ENCODE measurements at regions not wholly inside any gene's neighbourhood (a gene's known extent, or its start where the extent isn't known, plus 50 kb on each side); places are given as distances from the start of the nearest gene placed in this dataset.

DNA sequence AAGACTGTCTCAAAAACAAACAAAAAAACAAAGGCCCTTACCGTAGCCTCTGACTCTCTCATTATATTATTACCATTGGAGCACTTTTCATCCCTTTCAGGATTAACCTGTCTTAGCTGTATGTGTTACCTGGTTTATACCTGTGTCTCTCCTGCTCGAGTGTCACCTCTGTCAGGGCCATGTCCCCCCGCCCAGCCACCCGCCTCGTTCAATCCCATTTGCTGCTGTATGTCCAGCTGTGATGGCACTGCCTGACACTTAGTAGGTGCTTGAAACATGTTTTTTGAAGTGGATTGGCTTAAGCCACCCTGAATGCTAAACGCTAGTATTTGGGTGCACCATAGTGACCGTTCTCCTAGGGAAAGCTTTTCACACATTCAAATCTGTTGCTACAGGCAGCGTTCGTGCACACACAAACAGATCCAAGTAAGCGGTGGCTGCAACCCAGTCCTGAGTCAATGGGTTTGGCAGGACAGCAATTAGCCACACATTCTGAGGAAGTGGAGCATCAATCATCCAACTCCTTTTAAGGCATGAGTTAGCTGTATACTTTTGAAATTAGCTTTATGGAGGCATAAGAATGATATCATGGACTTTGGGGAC lies 98.9 kb upstream of the ZNF217 start:
- DNase-seq (ENCODE audit: insufficient read length, low spot score) (no peak), FAIRE-seq (no peak)
- no peak for TF ChIP-seq CTCF (IDR thresholded peaks at IDR 0.05; ENCODE audit: insufficient read depth, missing control alignments)

DNA sequence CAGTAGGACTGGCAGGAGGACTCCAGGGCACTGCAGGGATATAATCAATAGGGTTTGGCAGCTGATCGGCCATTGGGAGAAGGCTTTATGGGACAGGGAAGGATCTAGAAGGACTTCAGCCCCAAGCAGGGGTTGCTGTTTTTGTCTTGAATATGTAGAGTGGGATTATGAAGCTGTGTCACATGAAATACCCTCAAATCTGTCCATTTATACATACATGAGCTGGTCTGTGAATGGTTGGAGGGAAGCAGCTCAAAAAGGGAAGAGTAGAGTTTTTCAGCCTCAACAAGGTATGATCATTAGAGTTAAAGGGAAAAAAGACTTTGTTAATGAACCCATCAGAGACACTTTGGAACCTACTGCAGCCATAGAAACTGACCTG lies 98.2 kb upstream of the ZNF217 start:
- no peak for TF ChIP-seq CTCF (IDR thresholded peaks at IDR 0.05; ENCODE audit: insufficient read depth, missing control alignments)
- no peak for FAIRE-seq

GRCh38 chr20:53691060-53691810 lies 97.6 kb upstream of the ZNF217 start:
- no peak for DNase-seq (ENCODE audit: insufficient read length, low spot score)
- FAIRE-seq: no peak
- no peak for TF ChIP-seq CTCF (IDR thresholded peaks at IDR 0.05; ENCODE audit: insufficient read depth, missing control alignments)

More for the DNA sequence above, 98.2 kb upstream of the ZNF217 start:
- DNase-seq (ENCODE audit: insufficient read length, low spot score): no peak

DNA sequence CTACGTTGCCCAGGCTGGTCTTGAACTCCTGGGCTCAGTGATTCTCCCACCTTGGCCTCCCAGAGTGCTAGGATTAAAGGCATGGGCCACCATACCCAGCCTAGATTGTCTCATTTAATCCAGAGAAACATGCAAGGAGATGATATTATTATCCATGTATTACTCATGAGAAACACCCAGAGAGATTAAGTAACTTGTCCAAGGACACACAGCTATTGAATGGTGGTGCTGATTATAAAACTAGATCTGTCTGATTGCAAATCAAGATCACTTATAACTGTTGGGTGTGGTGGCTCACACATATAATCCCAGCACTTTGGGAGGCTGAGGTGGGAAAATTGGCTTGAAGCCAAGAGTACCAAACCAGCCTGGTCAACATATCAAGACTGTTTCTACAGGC lies 94.4 kb upstream of the ZNF217 start:
- no peak for TF ChIP-seq CTCF (IDR thresholded peaks at IDR 0.05; ENCODE audit: insufficient read depth, missing control alignments)
- FAIRE-seq (no peak), DNase-seq (ENCODE audit: insufficient read length, low spot score) (no peak)

DNA sequence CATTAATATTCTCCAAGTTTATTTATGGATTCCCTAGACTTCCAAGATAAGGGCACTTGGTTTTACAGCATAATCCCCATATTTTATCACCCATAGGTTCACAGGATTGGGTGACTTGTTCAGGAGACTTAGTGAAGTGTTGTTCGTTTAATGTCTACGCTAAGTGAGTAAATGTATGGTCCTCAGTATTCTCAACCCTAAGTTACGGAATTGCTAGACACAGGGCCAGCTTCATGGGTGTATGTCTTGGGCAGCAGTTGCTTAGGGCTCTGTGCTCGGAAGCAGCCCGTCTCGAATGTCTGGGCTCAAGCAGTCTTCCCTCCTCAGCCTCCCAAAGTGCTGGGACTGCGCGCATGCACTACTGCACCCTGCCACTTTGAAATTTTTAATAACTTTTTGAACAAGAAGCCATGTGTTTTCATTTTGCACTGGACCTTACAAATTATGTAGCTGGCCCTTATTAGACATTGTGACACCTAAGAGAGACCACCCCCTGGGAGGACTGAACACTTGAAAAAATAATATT lies 91.5 kb upstream of the ZNF217 start:
- DNase-seq (ENCODE audit: insufficient read length, low spot score) (no peak), FAIRE-seq (no peak)
- TF ChIP-seq CTCF (IDR thresholded peaks at IDR 0.05; ENCODE audit: insufficient read depth, missing control alignments): no peak

- FAIRE-seq (no peak), DNase-seq (ENCODE audit: insufficient read length, low spot score) (no peak)
- TF ChIP-seq CTCF (IDR thresholded peaks at IDR 0.05; ENCODE audit: insufficient read depth, missing control alignments): no peak
Observed at GRCh38 chr20:53683506-53683905, 89.9 kb upstream of the ZNF217 start.

Measured in D721Med (cell line).